DND-41 (cell line): ENCODE measurements at regions not wholly inside any gene's neighbourhood (a gene's known extent, or its start where the extent isn't known, plus 50 kb on each side); places are given as distances from the start of the nearest gene placed in this dataset.
"Not testable (repeated sequence)": the region's sequence is repeated elsewhere in the genome, so short reads cannot be mapped to it uniquely, and the experiment has no call there.

Experiments
- ATAC-seq: fragments of 200-7000 bp; cut with Tn5 transposase; 3 replicates; pipeline ENCODE4 v1.9.1; 2021; ENCODE audit warnings: low read depth; ENCODE audit not compliant: insufficient read depth
- DNase-seq: peaks from one replicate; pipeline ENCODE4 v3.0.0-alpha.2; 2020
- H2AFZ ChIP-seq: 2 replicates; pipeline ENCODE4 v1.6.0; 2012; ENCODE audit warnings: low read depth, low read length
- H3K27ac ChIP-seq: 2 replicates; pipeline ENCODE4 v1.5.1; 2012; ENCODE audit warnings: low read length, inconsistent platforms
- H3K27me3 ChIP-seq: fragments of 200-600 bp; sonication (generic); 2 replicates; pipeline ENCODE4 v1.6.0; 2012; ENCODE audit warnings: low read length, mild to moderate bottlenecking, inconsistent platforms; ENCODE audit not compliant: insufficient read depth, poor library complexity
- H3K36me3 ChIP-seq: 2 replicates; pipeline ENCODE4 v1.5.1; 2012; ENCODE audit warnings: low read length, inconsistent platforms; ENCODE audit not compliant: insufficient read depth
- H3K4me1 ChIP-seq: 2 replicates; pipeline ENCODE4 v1.5.1; 2012; ENCODE audit warnings: mild to moderate bottlenecking, low read length; ENCODE audit not compliant: insufficient read depth
- H3K4me2 ChIP-seq: 2 replicates; pipeline ENCODE4 v1.6.0; 2012; ENCODE audit warnings: mild to moderate bottlenecking, moderate library complexity, low read length, inconsistent platforms; ENCODE audit not compliant: insufficient read depth
- H3K4me3 ChIP-seq, 2 experiments: fragments of 200-600 bp in 1 of 2; shearing (Covaris generic) in 1 of 2; 2 replicates each; pipeline ENCODE4 v1.5.1; 2012 to 2016; ENCODE audit warnings: inconsistent platforms in 2 of 2, low read length in 2 of 2, mild to moderate bottlenecking in 2 of 2, low read depth in 1 of 2, moderate library complexity in 1 of 2
- H3K79me2 ChIP-seq: 2 replicates; pipeline ENCODE4 v1.6.0; 2012; ENCODE audit warnings: low read length, inconsistent platforms; ENCODE audit not compliant: insufficient read depth
- H3K9ac ChIP-seq: 2 replicates; pipeline ENCODE4 v1.6.0; 2012; ENCODE audit warnings: low read depth, mild to moderate bottlenecking, inconsistent platforms, low read length, moderate library complexity
- H3K9me3 ChIP-seq: 2 replicates; pipeline ENCODE4 v1.5.1; 2012; ENCODE audit warnings: low read length, moderate library complexity, mild to moderate bottlenecking, inconsistent platforms; ENCODE audit not compliant: insufficient read depth, severe bottlenecking
- H4K20me1 ChIP-seq: 2 replicates; pipeline ENCODE4 v1.6.0; 2012; ENCODE audit warnings: low read length; ENCODE audit not compliant: insufficient read depth
- EZH2 ChIP-seq: IDR thresholded peaks from 3 replicates; pipeline ENCODE4 v1.6.1; 2012; ENCODE audit warnings: borderline replicate concordance, low read depth, mild to moderate bottlenecking, moderate library complexity, low read length, inconsistent platforms; ENCODE audit not compliant: severe bottlenecking
- TF ChIP-seq, protein P1 (sequence below): IDR thresholded peaks from 2 replicates; pipeline ENCODE4 v1.5.1; 2012; ENCODE audit warnings: borderline replicate concordance, low read length, moderate library complexity, mild to moderate bottlenecking; ENCODE audit not compliant: poor library complexity, severe bottlenecking; ENCODE audit errors: extremely low read depth

GRCh38 chr2:47704287-47704686, 78.7 kb upstream of the MSH6 start:
- DNase-seq (no peak), ATAC-seq (no peak)
- Histone ChIP-seq H3K9ac (no peak overlapping the region), H3K27ac (no peak overlapping the region), H3K79me2 (no peaks in the 10 kb centered on the region), H3K9me3 (no peaks in the 10 kb centered on the region), H3K27me3 (no peaks in the 10 kb centered on the region), H2AFZ (no peak overlapping the region), H3K36me3 (no peaks in the 10 kb centered on the region), H3K4me1 (no peaks in the 10 kb centered on the region), H3K4me3 (no peak overlapping the region), H3K4me2 (no peak overlapping the region), H4K20me1 (no peaks in the 10 kb centered on the region)
- TF ChIP-seq EZH2, result no peak
- TF ChIP-seq, protein P1, sequence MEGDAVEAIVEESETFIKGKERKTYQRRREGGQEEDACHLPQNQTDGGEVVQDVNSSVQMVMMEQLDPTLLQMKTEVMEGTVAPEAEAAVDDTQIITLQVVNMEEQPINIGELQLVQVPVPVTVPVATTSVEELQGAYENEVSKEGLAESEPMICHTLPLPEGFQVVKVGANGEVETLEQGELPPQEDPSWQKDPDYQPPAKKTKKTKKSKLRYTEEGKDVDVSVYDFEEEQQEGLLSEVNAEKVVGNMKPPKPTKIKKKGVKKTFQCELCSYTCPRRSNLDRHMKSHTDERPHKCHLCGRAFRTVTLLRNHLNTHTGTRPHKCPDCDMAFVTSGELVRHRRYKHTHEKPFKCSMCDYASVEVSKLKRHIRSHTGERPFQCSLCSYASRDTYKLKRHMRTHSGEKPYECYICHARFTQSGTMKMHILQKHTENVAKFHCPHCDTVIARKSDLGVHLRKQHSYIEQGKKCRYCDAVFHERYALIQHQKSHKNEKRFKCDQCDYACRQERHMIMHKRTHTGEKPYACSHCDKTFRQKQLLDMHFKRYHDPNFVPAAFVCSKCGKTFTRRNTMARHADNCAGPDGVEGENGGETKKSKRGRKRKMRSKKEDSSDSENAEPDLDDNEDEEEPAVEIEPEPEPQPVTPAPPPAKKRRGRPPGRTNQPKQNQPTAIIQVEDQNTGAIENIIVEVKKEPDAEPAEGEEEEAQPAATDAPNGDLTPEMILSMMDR, result no peak

- no peak overlapping the region for H3K4me2 ChIP-seq
- no peak for ATAC-seq
These were observed 83.3 kb upstream of the MSH6 start for GRCh38 chr2:47699533-47700215.

DNA sequence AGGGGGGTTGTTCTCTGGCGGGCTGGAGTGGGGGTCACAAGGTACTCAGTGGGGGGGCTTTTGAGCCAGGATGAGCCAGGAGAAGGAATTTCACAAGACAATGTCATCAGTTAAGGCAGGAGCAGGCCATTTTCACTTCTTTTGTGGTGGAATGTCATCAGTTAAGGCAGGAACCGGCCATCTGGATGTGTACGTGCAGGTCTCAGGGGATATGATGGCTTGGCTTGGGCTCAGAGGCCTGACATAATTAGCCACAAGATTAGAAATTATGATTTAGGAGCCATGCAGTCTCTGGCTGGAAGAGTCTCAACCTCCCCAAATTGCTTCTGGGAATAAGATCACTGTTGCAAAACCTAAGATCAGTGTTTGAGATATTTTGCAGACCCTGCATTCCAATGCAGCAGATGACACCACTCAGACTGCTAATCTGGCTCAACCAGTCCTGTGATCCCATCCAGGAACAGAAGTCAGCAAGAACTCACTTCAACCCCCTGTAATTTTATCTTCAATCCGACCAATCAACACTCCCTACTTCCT, 84.4 kb upstream of the MSH6 start:
- not testable (repeated sequence) for H3K4me2 ChIP-seq, H3K36me3 ChIP-seq, H3K27ac ChIP-seq, H3K4me3 ChIP-seq, DNase-seq, H3K79me2 ChIP-seq, H3K9ac ChIP-seq, ATAC-seq, H3K4me1 ChIP-seq, H4K20me1 ChIP-seq, H2AFZ ChIP-seq, H3K27me3 ChIP-seq, H3K9me3 ChIP-seq

More at GRCh38 chr2:47699533-47700215, 83.3 kb upstream of the MSH6 start:
- TF ChIP-seq, protein P1, result no peak
- no peak for TF ChIP-seq EZH2
- Histone ChIP-seq H4K20me1 (no peaks in the 10 kb centered on the region), H3K27me3 (no peaks in the 10 kb centered on the region), H3K4me3 (no peak overlapping the region), H2AFZ (no peak overlapping the region), H3K9ac (no peak overlapping the region), H3K27ac (no peak overlapping the region), H3K36me3 (no peaks in the 10 kb centered on the region), H3K9me3 (no peaks in the 10 kb centered on the region), H3K4me1 (no peaks in the 10 kb centered on the region), H3K79me2 (no peaks in the 10 kb centered on the region)
- DNase-seq, result no peak

GRCh38 chr2:47697681-47698435, 85.1 kb upstream of the MSH6 start:
- not testable (repeated sequence) for H3K36me3 ChIP-seq, H3K9me3 ChIP-seq, H3K9ac ChIP-seq, H3K4me2 ChIP-seq, H3K27me3 ChIP-seq, H2AFZ ChIP-seq, H4K20me1 ChIP-seq, DNase-seq, ATAC-seq, H3K79me2 ChIP-seq, H3K4me1 ChIP-seq, H3K4me3 ChIP-seq, H3K27ac ChIP-seq
